ENCODE measurements at regions not wholly inside any gene's neighbourhood (a gene's known extent, or its start where the extent isn't known, plus 50 kb on each side); places are given as distances from the start of the nearest gene placed in this dataset.

DNA sequence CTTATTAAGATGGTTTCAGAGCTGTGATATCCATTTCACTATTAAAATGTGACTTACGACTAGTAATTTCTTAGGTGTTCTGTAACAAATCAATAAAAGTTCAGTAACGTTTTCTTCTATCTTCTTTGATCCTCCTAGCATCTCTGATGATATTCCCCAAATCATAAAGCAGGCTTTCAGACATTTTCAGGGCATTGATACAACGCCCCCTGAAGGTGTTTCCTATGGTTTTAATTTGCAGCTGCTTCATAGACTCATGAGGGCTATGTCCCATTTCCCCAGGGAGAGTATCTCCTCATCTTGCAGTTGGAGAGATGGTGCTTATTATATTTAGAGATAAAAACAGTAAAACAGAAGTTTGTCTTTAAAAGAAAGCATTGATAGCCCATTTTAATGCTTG, 246.8 kb upstream of the CNTN3 start:
- TF ChIP-seq, protein P1, sequence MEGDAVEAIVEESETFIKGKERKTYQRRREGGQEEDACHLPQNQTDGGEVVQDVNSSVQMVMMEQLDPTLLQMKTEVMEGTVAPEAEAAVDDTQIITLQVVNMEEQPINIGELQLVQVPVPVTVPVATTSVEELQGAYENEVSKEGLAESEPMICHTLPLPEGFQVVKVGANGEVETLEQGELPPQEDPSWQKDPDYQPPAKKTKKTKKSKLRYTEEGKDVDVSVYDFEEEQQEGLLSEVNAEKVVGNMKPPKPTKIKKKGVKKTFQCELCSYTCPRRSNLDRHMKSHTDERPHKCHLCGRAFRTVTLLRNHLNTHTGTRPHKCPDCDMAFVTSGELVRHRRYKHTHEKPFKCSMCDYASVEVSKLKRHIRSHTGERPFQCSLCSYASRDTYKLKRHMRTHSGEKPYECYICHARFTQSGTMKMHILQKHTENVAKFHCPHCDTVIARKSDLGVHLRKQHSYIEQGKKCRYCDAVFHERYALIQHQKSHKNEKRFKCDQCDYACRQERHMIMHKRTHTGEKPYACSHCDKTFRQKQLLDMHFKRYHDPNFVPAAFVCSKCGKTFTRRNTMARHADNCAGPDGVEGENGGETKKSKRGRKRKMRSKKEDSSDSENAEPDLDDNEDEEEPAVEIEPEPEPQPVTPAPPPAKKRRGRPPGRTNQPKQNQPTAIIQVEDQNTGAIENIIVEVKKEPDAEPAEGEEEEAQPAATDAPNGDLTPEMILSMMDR (IDR thresholded peaks at IDR 0.05; ENCODE audit: low read depth, low read length, missing input control): no peak
- TF ChIP-seq JUND (IDR thresholded peaks at IDR 0.05) (no peak), RAD21 (IDR thresholded peaks at IDR 0.05) (no peak), EGR1 (IDR thresholded peaks at IDR 0.05; ENCODE audit: low read depth in 2 of 2) (no peak), RXRA (IDR thresholded peaks at IDR 0.05) (no peak), SP1 (IDR thresholded peaks at IDR 0.05) (no peak), TAF1 (conservative IDR thresholded peaks at IDR 0.05) (no peak), YY1 (IDR thresholded peaks at IDR 0.05) (no peak), HNF4A (conservative IDR thresholded peaks at IDR 0.05) (no peak), NR2F2 (IDR thresholded peaks at IDR 0.05) (no peak)
- TF ChIP-seq, protein P2, sequence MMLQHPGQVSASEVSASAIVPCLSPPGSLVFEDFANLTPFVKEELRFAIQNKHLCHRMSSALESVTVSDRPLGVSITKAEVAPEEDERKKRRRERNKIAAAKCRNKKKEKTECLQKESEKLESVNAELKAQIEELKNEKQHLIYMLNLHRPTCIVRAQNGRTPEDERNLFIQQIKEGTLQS (IDR thresholded peaks at IDR 0.05): no peak
- TF ChIP-seq, protein P3, sequence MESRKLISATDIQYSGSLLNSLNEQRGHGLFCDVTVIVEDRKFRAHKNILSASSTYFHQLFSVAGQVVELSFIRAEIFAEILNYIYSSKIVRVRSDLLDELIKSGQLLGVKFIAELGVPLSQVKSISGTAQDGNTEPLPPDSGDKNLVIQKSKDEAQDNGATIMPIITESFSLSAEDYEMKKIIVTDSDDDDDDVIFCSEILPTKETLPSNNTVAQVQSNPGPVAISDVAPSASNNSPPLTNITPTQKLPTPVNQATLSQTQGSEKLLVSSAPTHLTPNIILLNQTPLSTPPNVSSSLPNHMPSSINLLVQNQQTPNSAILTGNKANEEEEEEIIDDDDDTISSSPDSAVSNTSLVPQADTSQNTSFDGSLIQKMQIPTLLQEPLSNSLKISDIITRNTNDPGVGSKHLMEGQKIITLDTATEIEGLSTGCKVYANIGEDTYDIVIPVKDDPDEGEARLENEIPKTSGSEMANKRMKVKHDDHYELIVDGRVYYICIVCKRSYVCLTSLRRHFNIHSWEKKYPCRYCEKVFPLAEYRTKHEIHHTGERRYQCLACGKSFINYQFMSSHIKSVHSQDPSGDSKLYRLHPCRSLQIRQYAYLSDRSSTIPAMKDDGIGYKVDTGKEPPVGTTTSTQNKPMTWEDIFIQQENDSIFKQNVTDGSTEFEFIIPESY (IDR thresholded peaks at IDR 0.05): no peak
- TF ChIP-seq, protein P4, sequence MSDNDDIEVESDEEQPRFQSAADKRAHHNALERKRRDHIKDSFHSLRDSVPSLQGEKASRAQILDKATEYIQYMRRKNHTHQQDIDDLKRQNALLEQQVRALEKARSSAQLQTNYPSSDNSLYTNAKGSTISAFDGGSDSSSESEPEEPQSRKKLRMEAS (IDR thresholded peaks at IDR 0.05): no peak
- TF ChIP-seq, protein P5, sequence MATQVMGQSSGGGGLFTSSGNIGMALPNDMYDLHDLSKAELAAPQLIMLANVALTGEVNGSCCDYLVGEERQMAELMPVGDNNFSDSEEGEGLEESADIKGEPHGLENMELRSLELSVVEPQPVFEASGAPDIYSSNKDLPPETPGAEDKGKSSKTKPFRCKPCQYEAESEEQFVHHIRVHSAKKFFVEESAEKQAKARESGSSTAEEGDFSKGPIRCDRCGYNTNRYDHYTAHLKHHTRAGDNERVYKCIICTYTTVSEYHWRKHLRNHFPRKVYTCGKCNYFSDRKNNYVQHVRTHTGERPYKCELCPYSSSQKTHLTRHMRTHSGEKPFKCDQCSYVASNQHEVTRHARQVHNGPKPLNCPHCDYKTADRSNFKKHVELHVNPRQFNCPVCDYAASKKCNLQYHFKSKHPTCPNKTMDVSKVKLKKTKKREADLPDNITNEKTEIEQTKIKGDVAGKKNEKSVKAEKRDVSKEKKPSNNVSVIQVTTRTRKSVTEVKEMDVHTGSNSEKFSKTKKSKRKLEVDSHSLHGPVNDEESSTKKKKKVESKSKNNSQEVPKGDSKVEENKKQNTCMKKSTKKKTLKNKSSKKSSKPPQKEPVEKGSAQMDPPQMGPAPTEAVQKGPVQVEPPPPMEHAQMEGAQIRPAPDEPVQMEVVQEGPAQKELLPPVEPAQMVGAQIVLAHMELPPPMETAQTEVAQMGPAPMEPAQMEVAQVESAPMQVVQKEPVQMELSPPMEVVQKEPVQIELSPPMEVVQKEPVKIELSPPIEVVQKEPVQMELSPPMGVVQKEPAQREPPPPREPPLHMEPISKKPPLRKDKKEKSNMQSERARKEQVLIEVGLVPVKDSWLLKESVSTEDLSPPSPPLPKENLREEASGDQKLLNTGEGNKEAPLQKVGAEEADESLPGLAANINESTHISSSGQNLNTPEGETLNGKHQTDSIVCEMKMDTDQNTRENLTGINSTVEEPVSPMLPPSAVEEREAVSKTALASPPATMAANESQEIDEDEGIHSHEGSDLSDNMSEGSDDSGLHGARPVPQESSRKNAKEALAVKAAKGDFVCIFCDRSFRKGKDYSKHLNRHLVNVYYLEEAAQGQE (IDR thresholded peaks at IDR 0.05): no peak

Data from liver (tissue), 3 donors.